OCI-LY7 (cell line): ENCODE measurements at regions not wholly inside any gene's neighbourhood (a gene's known extent, or its start where the extent isn't known, plus 50 kb on each side); places are given as distances from the start of the nearest gene placed in this dataset.

ENCODE experiments used
- BruUV-seq: library from RNA; stranded (reverse); fragments of 400-500 nt; replicated peaks from 2 replicates; lab custom pipeline; 2021; lab: Mats Ljungman, UMichigan
- CTCF ChIA-PET: fragments of 300-600 bp; sonication (Branson Sonifier 250); formaldehyde crosslinking; loops from one replicate; lab custom pipeline; 2022; ENCODE audit warnings: antibody characterized with exemption; ENCODE audit not compliant: unreplicated experiment; lab: Charles Lee
- POLR2A ChIA-PET: fragments of 300-600 bp; sonication (Branson Sonifier 250); formaldehyde crosslinking; loops from one replicate; lab custom pipeline; 2022; ENCODE audit warnings: antibody characterized with exemption; lab: Charles Lee
- DNase-seq: peaks from one replicate; pipeline ENCODE4 v3.0.0-alpha.2; 2015; ENCODE audit warnings: low spot score
- H2AFZ ChIP-seq: fragments of 200-600 bp; sonication (generic), shearing (Covaris generic); 2 replicates; pipeline ENCODE4 v1.6.1; 2014; ENCODE audit warnings: mild to moderate bottlenecking, antibody characterized with exemption, low read length, moderate library complexity
- H3K27ac ChIP-seq: fragments of 200-600 bp; sonication (generic); 2 replicates; pipeline ENCODE4 v1.5.1; 2014; ENCODE audit warnings: mixed run types, low read depth, mild to moderate bottlenecking, moderate library complexity, low read length, inconsistent platforms; ENCODE audit not compliant: poor library complexity, severe bottlenecking
- H3K36me3 ChIP-seq: fragments of 200-600 bp; sonication (generic); 2 replicates; pipeline ENCODE4 v1.6.1; 2014; ENCODE audit warnings: mild to moderate bottlenecking, antibody characterized with exemption, low read length, moderate library complexity, mixed read lengths; ENCODE audit not compliant: insufficient read depth
- H3K4me1 ChIP-seq: fragments of 200-600 bp; sonication (generic); 2 replicates; pipeline ENCODE4 v1.5.1; 2014; ENCODE audit warnings: mild to moderate bottlenecking, low read length; ENCODE audit not compliant: insufficient read depth, poor library complexity, severe bottlenecking
- H3K4me2 ChIP-seq: fragments of 200-600 bp; sonication (generic); 2 replicates; pipeline ENCODE4 v1.6.1; 2014; ENCODE audit warnings: mild to moderate bottlenecking, low read length
- H3K4me3 ChIP-seq: fragments of 200-600 bp; sonication (generic); 2 replicates; pipeline ENCODE4 v1.5.1; 2014; ENCODE audit warnings: mild to moderate bottlenecking, low read depth, low read length; ENCODE audit not compliant: poor library complexity, severe bottlenecking
- H3K79me2 ChIP-seq: fragments of 200-600 bp; sonication (generic); 2 replicates; pipeline ENCODE4 v1.6.1; 2016; ENCODE audit warnings: low read depth, mild to moderate bottlenecking, low read length, moderate library complexity, mixed read lengths; ENCODE audit not compliant: insufficient read depth
- H3K9me2 ChIP-seq: fragments of 200-600 bp; sonication (generic); 2 replicates; pipeline ENCODE4 v1.6.1; 2016; ENCODE audit warnings: mild to moderate bottlenecking, low read length, mixed read lengths; ENCODE audit not compliant: insufficient read depth
- H3K9me3 ChIP-seq: fragments of 200-600 bp; sonication (generic); 2 replicates; pipeline ENCODE4 v1.6.1; 2014; ENCODE audit warnings: mild to moderate bottlenecking, mixed run types, low read length, mixed read lengths
- H4K20me1 ChIP-seq: fragments of 200-600 bp; sonication (generic); 2 replicates; pipeline ENCODE4 v1.6.1; 2014; ENCODE audit warnings: mild to moderate bottlenecking, antibody characterized with exemption, low read length, moderate library complexity, mixed read lengths; ENCODE audit not compliant: insufficient read depth
- CTCF ChIP-seq: fragments of 200-600 bp; sonication (generic); conservative IDR thresholded peaks from 2 replicates; pipeline ENCODE4 v1.5.1; 2014; ENCODE audit warnings: mild to moderate bottlenecking, antibody characterized with exemption, low read length, moderate library complexity, mixed read lengths
- EZH2phosphoT487 ChIP-seq: fragments of 200-600 bp; sonication (generic); IDR thresholded peaks from 2 replicates; pipeline ENCODE4 v1.6.1; 2018; ENCODE audit warnings: low read depth, borderline replicate concordance, mild to moderate bottlenecking, mixed run types, antibody characterized with exemption, low read length, moderate library complexity, mixed read lengths
- intact Hi-C: fragments of 100-400 bp; cut with micrococcal nuclease; formaldehyde crosslinking; loops from one replicate; pipeline ENCODE4 v1.10.0; 2022; ENCODE audit not compliant: unreplicated experiment

- no peaks in the 10 kb centered on the region for H3K9me2 ChIP-seq
- no peaks in the 10 kb centered on the region for H3K9me3 ChIP-seq
- no peak for TF ChIP-seq EZH2phosphoT487
- no peak for TF ChIP-seq CTCF
- ChIA-PET POLR2A (interaction anchor here (0.6 kb wide), 1 partner anchor 477 kb away, joined by 3 read pairs; no protein-coding TSS in a partner anchor), CTCF (no interaction called here)
- intact Hi-C loops: no loop called here
- no peak for DNase-seq
- H3K27ac ChIP-seq: no peak overlapping the region
- no peaks in the 10 kb centered on the region for H3K4me1 ChIP-seq
- BruUV-seq: no TSS peak
- no peak overlapping the region for H2AFZ ChIP-seq
- H4K20me1 ChIP-seq: no peaks in the 10 kb centered on the region
- no peaks in the 10 kb centered on the region for H3K36me3 ChIP-seq
- H3K4me2 ChIP-seq: no peak overlapping the region
- H3K4me3 ChIP-seq: no peak overlapping the region
- no peaks in the 10 kb centered on the region for H3K79me2 ChIP-seq
Measured at GRCh38 chr9:82062245-82062644, 73.7 kb downstream of the SPATA31D1 start.

GRCh38 chr9:82073551-82074543 lies 85.3 kb downstream of the SPATA31D1 start:
- Histone ChIP-seq H3K4me2 (no peak overlapping the region), H3K27ac (no peak overlapping the region), H3K4me3 (no peak overlapping the region), H4K20me1 (no peaks in the 10 kb centered on the region), H2AFZ (no peak overlapping the region), H3K9me3 (no peaks in the 10 kb centered on the region), H3K9me2 (no peaks in the 10 kb centered on the region), H3K36me3 (no peaks in the 10 kb centered on the region), H3K4me1 (no peaks in the 10 kb centered on the region), H3K79me2 (no peaks in the 10 kb centered on the region)
- POLR2A ChIA-PET: interaction anchor here (0.6 to 1.3 kb wide), 4 partner anchors 9 to 163 kb away, joined by 3 read pairs; no protein-coding TSS in a partner anchor
- intact Hi-C loops: no loop called here
- TF ChIP-seq EZH2phosphoT487 (no peak), CTCF (no peak)
- no peak for DNase-seq
- CTCF ChIA-PET: no interaction called here
- BruUV-seq: no TSS peak
